Spinal cord (tissue), 9 donors: ENCODE measurements at regions not wholly inside any gene's neighbourhood (a gene's known extent, or its start where the extent isn't known, plus 50 kb on each side); places are given as distances from the start of the nearest gene placed in this dataset.

Experiments
- DNase-seq, 6 donors: peaks; one replicate each; pipeline versions ENCODE4 v3.0.0 to v3.0.0-alpha.2; 2013 to 2015; ENCODE audit warnings: low spot score in 6 of 6, low read depth in 4 of 6
- H3K27ac ChIP-seq: one replicate; pipeline ENCODE4 v1.5.1; 2013; ENCODE audit warnings: low read depth, low read length, control low read depth
- H3K27me3 ChIP-seq: one replicate; pipeline ENCODE4 v1.6.1; 2013; ENCODE audit warnings: low read length; ENCODE audit not compliant: control insufficient read depth, insufficient read depth
- H3K36me3 ChIP-seq: one replicate; pipeline ENCODE4 v1.6.1; 2013; ENCODE audit warnings: low read length; ENCODE audit not compliant: control insufficient read depth, insufficient read depth
- H3K4me1 ChIP-seq: one replicate; pipeline ENCODE4 v1.6.1; 2013; ENCODE audit warnings: low read length; ENCODE audit not compliant: control insufficient read depth, insufficient read depth
- H3K4me3 ChIP-seq: one replicate; pipeline ENCODE4 v1.5.1; 2013; ENCODE audit warnings: low read depth, low read length, control low read depth
- H3K9me3 ChIP-seq: one replicate; pipeline ENCODE4 v1.6.1; 2013; ENCODE audit warnings: low read length; ENCODE audit not compliant: control insufficient read depth, insufficient read depth
- WGBS: methylation state at CpG from one replicate; pipeline ENCODE4 v1.1.5; 2013; ENCODE audit warnings: missing lambda C conversion rate; ENCODE audit not compliant: insufficient coverage; 5-methylcytosine and 5-hydroxymethylcytosine counted together
- donor health status: healthy.

- Histone ChIP-seq H3K36me3 (no peaks in the 10 kb centered on the region), H3K27ac (no peak overlapping the region), H3K9me3 (no peaks in the 10 kb centered on the region), H3K4me1 (no peaks in the 10 kb centered on the region), H3K27me3 (no peaks in the 10 kb centered on the region), H3K4me3 (no peak overlapping the region)
- DNase-seq: no peak
- WGBS: 100% methylated on average over 1 of the region's 3 CpGs
Observed at GRCh38 chr7:109782806-109783205, 1213.1 kb downstream of the DNAJB9 start.

GRCh38 chr7:109806548-109806947 lies 1236.9 kb downstream of the DNAJB9 start:
- Histone ChIP-seq H3K9me3 (no peaks in the 10 kb centered on the region), H3K27ac (no peak overlapping the region), H3K4me1 (no peaks in the 10 kb centered on the region), H3K27me3 (no peaks in the 10 kb centered on the region), H3K36me3 (no peaks in the 10 kb centered on the region), H3K4me3 (no peak overlapping the region)
- DNase-seq: no peak

GRCh38 chr7:109821156-109821555 lies 1251.5 kb downstream of the DNAJB9 start:
- DNase-seq: no peak
- Histone ChIP-seq H3K27ac (no peak overlapping the region), H3K36me3 (no peaks in the 10 kb centered on the region), H3K4me3 (no peak overlapping the region), H3K4me1 (no peaks in the 10 kb centered on the region), H3K27me3 (no peaks in the 10 kb centered on the region), H3K9me3 (peaks cover 3% of the 10 kb centered on the region)
- WGBS: 86% methylated on average over 1 of the region's 2 CpGs

- Histone ChIP-seq H3K4me3 (no peak overlapping the region), H3K4me1 (no peaks in the 10 kb centered on the region), H3K27ac (no peak overlapping the region), H3K9me3 (no peaks in the 10 kb centered on the region), H3K36me3 (no peaks in the 10 kb centered on the region), H3K27me3 (no peaks in the 10 kb centered on the region)
- DNase-seq: no peak
Observed at GRCh38 chr7:109834851-109835250, 1256.1 kb upstream of the LRRN3 start.

- Histone ChIP-seq H3K36me3 (no peaks in the 10 kb centered on the region), H3K27me3 (no peaks in the 10 kb centered on the region), H3K4me1 (no peaks in the 10 kb centered on the region), H3K27ac (no peak overlapping the region), H3K4me3 (no peak overlapping the region), H3K9me3 (no peaks in the 10 kb centered on the region)
- DNase-seq: peak in 1 of 6 donors; percentile 38
Observed at GRCh38 chr7:109835577-109835976, 1255.3 kb upstream of the LRRN3 start.

GRCh38 chr7:109836016-109836415 lies 1254.9 kb upstream of the LRRN3 start:
- Histone ChIP-seq H3K9me3 (no peaks in the 10 kb centered on the region), H3K27me3 (no peaks in the 10 kb centered on the region), H3K4me3 (no peak overlapping the region), H3K36me3 (no peaks in the 10 kb centered on the region), H3K4me1 (no peaks in the 10 kb centered on the region), H3K27ac (no peak overlapping the region)
- no CpG with 5 or more reads among the region's 3 CpGs for WGBS
- no peak for DNase-seq

- 71% methylated on average over 1 of the region's 4 CpGs for whole genome bisulfite sequencing
- H3K27me3 ChIP-seq: no peaks in the 10 kb centered on the region
- no peaks in the 10 kb centered on the region for H3K9me3 ChIP-seq
- no peaks in the 10 kb centered on the region for H3K36me3 ChIP-seq
- no peaks in the 10 kb centered on the region for H3K4me1 ChIP-seq
- DNase-seq: no peak
- no peak overlapping the region for H3K4me3 ChIP-seq
- no peak overlapping the region for H3K27ac ChIP-seq
Observed at GRCh38 chr7:109842386-109842785, 1248.5 kb upstream of the LRRN3 start.

- Histone ChIP-seq H3K27ac (no peak overlapping the region), H3K27me3 (no peaks in the 10 kb centered on the region), H3K36me3 (no peaks in the 10 kb centered on the region), H3K9me3 (no peaks in the 10 kb centered on the region), H3K4me3 (no peak overlapping the region), H3K4me1 (no peaks in the 10 kb centered on the region)
- DNase-seq: peak in 2 of 6 donors; percentile 52 to 72
Observed at GRCh38 chr7:109844362-109844761, 1246.6 kb upstream of the LRRN3 start.

- H3K4me3 ChIP-seq: no peak overlapping the region
- H3K36me3 ChIP-seq: no peaks in the 10 kb centered on the region
- H3K9me3 ChIP-seq: no peaks in the 10 kb centered on the region
- no peaks in the 10 kb centered on the region for H3K27me3 ChIP-seq
- no peak overlapping the region for H3K27ac ChIP-seq
- H3K4me1 ChIP-seq: no peaks in the 10 kb centered on the region
- DNase-seq: peak in 3 of 6 donors; percentile 15 to 81 (median 72)
Observed at GRCh38 chr7:109864230-109864629, 1226.7 kb upstream of the LRRN3 start.

- no peaks in the 10 kb centered on the region for H3K27me3 ChIP-seq
- WGBS: 60% methylated on average over 1 of the region's 1 CpG
- DNase-seq: peak in 1 of 6 donors; percentile 55
Observed at GRCh38 chr7:109868215-109868860, 1222.6 kb upstream of the LRRN3 start.

More at GRCh38 chr7:109868215-109868860, 1222.6 kb upstream of the LRRN3 start:
- H3K4me1 ChIP-seq: no peaks in the 10 kb centered on the region
- no peaks in the 10 kb centered on the region for H3K36me3 ChIP-seq
- no peaks in the 10 kb centered on the region for H3K9me3 ChIP-seq
- H3K27ac ChIP-seq: no peak overlapping the region
- H3K4me3 ChIP-seq: no peak overlapping the region
